CD8-positive, alpha-beta memory T cell (primary cell): ENCODE measurements at regions not wholly inside any gene's neighbourhood (a gene's known extent, or its start where the extent isn't known, plus 50 kb on each side); places are given as distances from the start of the nearest gene placed in this dataset.

ENCODE experiments used
- CTCF ChIA-PET: fragments of 350-600 bp; sonication (Branson Sonifier 250); formaldehyde crosslinking; loops from one replicate; lab custom pipeline; 2021; ENCODE audit warnings: antibody characterized with exemption; lab: Charles Lee
- POLR2A ChIA-PET: fragments of 350-600 bp; sonication (Branson Sonifier 250); formaldehyde crosslinking; loops from one replicate; lab custom pipeline; 2021; ENCODE audit warnings: antibody characterized with exemption; lab: Charles Lee
- DNase-seq, 5 donors: peaks; one replicate each; pipeline versions ENCODE4 v3.0.0 to v3.0.0-alpha.2; 2020 to 2022; ENCODE audit warnings: mixed read lengths in 1 of 5
- H3K27ac ChIP-seq: one replicate; pipeline ENCODE4 v1.7.0; 2013; ENCODE audit warnings: low read depth, mild to moderate bottlenecking, low read length, moderate library complexity
- H3K27me3 ChIP-seq: 2 replicates; pipeline ENCODE4 v1.7.0; 2013; ENCODE audit warnings: low read length, mild to moderate bottlenecking; ENCODE audit not compliant: insufficient read depth, poor library complexity, severe bottlenecking
- H3K36me3 ChIP-seq: 2 replicates; pipeline ENCODE4 v1.7.0; 2013; ENCODE audit warnings: mild to moderate bottlenecking, low read length, moderate library complexity; ENCODE audit not compliant: insufficient read depth
- H3K4me1 ChIP-seq: 2 replicates; pipeline ENCODE4 v1.7.0; 2013; ENCODE audit warnings: mild to moderate bottlenecking, low read length, moderate library complexity; ENCODE audit not compliant: insufficient read depth
- H3K4me3 ChIP-seq: 2 replicates; pipeline ENCODE4 v1.7.0; 2013; ENCODE audit warnings: mild to moderate bottlenecking, low read length
- H3K9me3 ChIP-seq: 2 replicates; pipeline ENCODE4 v1.7.0; 2013; ENCODE audit warnings: mild to moderate bottlenecking, low read length
- H3K27ac Mint-ChIP-seq, 8 donors: one replicate each; pipeline ENCODE4 v1.8.0; 2020 to 2021; ENCODE audit warnings: mixed read lengths in 8 of 8, mild to moderate bottlenecking in 6 of 8, inconsistent platforms in 3 of 8, moderate library complexity in 3 of 8
- H3K27me3 Mint-ChIP-seq, 2 donors: one replicate each; pipeline ENCODE4 v1.8.0; 2020 to 2021; ENCODE audit warnings: mixed read lengths in 2 of 2, mild to moderate bottlenecking in 1 of 2, moderate library complexity in 1 of 2
- H3K36me3 Mint-ChIP-seq, 3 donors: one replicate each; pipeline ENCODE4 v1.8.0; 2020 to 2021; ENCODE audit warnings: mixed read lengths in 3 of 3, inconsistent platforms in 1 of 3, mild to moderate bottlenecking in 1 of 3
- H3K4me1 Mint-ChIP-seq, 3 donors: one replicate each; pipeline ENCODE4 v1.8.0; 2020 to 2021; ENCODE audit warnings: mixed read lengths in 3 of 3, inconsistent platforms in 1 of 3, mild to moderate bottlenecking in 1 of 3
- H3K4me3 Mint-ChIP-seq, 7 donors: one replicate each; pipeline ENCODE4 v1.8.0; 2020 to 2021; ENCODE audit warnings: mixed read lengths in 7 of 7, mild to moderate bottlenecking in 6 of 7, moderate library complexity in 4 of 7, inconsistent platforms in 2 of 7
- H3K9me3 Mint-ChIP-seq, 5 donors: one replicate each; pipeline ENCODE4 v1.8.0; 2020 to 2022; ENCODE audit warnings: mixed read lengths in 5 of 5, mild to moderate bottlenecking in 3 of 5, moderate library complexity in 2 of 5, inconsistent platforms in 1 of 5

GRCh38 chr13:104701591-104701990 is 1635.4 kb upstream of the SLC10A2 start:
- H3K27ac Mint-ChIP-seq, result no peak overlapping the region
- no peak for DNase-seq
- no peak overlapping the region for H3K4me3 Mint-ChIP-seq
- Histone ChIP-seq H3K4me3 (no peak overlapping the region), H3K36me3 (no peaks in the 10 kb centered on the region), H3K4me1 (no peaks in the 10 kb centered on the region), H3K27me3 (no peaks in the 10 kb centered on the region), H3K9me3 (no peaks in the 10 kb centered on the region), H3K27ac (no peak overlapping the region)
- H3K27me3 Mint-ChIP-seq, result no peaks in the 10 kb centered on the region
- POLR2A ChIA-PET, result no interaction called here
- CTCF ChIA-PET, result no interaction called here
- no peaks in the 10 kb centered on the region for H3K36me3 Mint-ChIP-seq
- H3K9me3 Mint-ChIP-seq, result peaks cover 0 to 7% (median 0%) of the 10 kb centered on the region in 5 donors
- H3K4me1 Mint-ChIP-seq, result no peaks in the 10 kb centered on the region

- Mint-ChIP-seq H3K27me3 (no peaks in the 10 kb centered on the region), H3K27ac (no peak overlapping the region), H3K36me3 (no peaks in the 10 kb centered on the region), H3K4me1 (no peaks in the 10 kb centered on the region), H3K4me3 (no peak overlapping the region), H3K9me3 (peaks cover 0 to 9% (median 0%) of the 10 kb centered on the region in 5 donors)
- ChIA-PET POLR2A (no interaction called here), CTCF (no interaction called here)
- Histone ChIP-seq H3K4me3 (no peak overlapping the region), H3K9me3 (no peaks in the 10 kb centered on the region), H3K27ac (no peak overlapping the region), H3K36me3 (no peaks in the 10 kb centered on the region), H3K27me3 (no peaks in the 10 kb centered on the region), H3K4me1 (no peaks in the 10 kb centered on the region)
- DNase-seq, result no peak
These were observed 1628.2 kb upstream of the SLC10A2 start for GRCh38 chr13:104694397-104694796.

GRCh38 chr13:104693126-104693525 is 1626.9 kb upstream of the SLC10A2 start:
- Histone ChIP-seq H3K4me1 (no peaks in the 10 kb centered on the region), H3K4me3 (no peak overlapping the region), H3K9me3 (no peaks in the 10 kb centered on the region), H3K36me3 (no peaks in the 10 kb centered on the region), H3K27me3 (no peaks in the 10 kb centered on the region), H3K27ac (no peak overlapping the region)
- ChIA-PET POLR2A (no interaction called here), CTCF (no interaction called here)
- no peaks in the 10 kb centered on the region for H3K36me3 Mint-ChIP-seq
- H3K9me3 Mint-ChIP-seq, result peaks cover 0 to 9% (median 0%) of the 10 kb centered on the region in 5 donors
- no peaks in the 10 kb centered on the region for H3K4me1 Mint-ChIP-seq
- no peak for DNase-seq
- no peak overlapping the region for H3K27ac Mint-ChIP-seq
- H3K4me3 Mint-ChIP-seq, result no peak overlapping the region
- no peaks in the 10 kb centered on the region for H3K27me3 Mint-ChIP-seq

GRCh38 chr13:104691767-104692467 is 1625.7 kb upstream of the SLC10A2 start:
- Mint-ChIP-seq H3K27ac (peak overlapping the region in 1 of 8 donors; percentile 38), H3K4me1 (no peaks in the 10 kb centered on the region), H3K36me3 (no peaks in the 10 kb centered on the region), H3K27me3 (no peaks in the 10 kb centered on the region), H3K9me3 (peaks cover 0 to 7% (median 0%) of the 10 kb centered on the region in 5 donors), H3K4me3 (no peak overlapping the region)
- ChIA-PET POLR2A (no interaction called here), CTCF (no interaction called here)
- Histone ChIP-seq H3K27me3 (no peaks in the 10 kb centered on the region), H3K4me3 (no peak overlapping the region), H3K4me1 (no peaks in the 10 kb centered on the region), H3K9me3 (no peaks in the 10 kb centered on the region), H3K27ac (no peak overlapping the region), H3K36me3 (no peaks in the 10 kb centered on the region)
- DNase-seq, result no peak

- H3K36me3 Mint-ChIP-seq, result no peaks in the 10 kb centered on the region
- Histone ChIP-seq H3K9me3 (no peaks in the 10 kb centered on the region), H3K36me3 (no peaks in the 10 kb centered on the region), H3K27ac (no peak overlapping the region), H3K4me1 (no peaks in the 10 kb centered on the region), H3K4me3 (no peak overlapping the region), H3K27me3 (no peaks in the 10 kb centered on the region)
- no peak overlapping the region for H3K4me3 Mint-ChIP-seq
- H3K4me1 Mint-ChIP-seq, result no peaks in the 10 kb centered on the region
- DNase-seq, result no peak
- no peak overlapping the region for H3K27ac Mint-ChIP-seq
- peaks cover 0 to 7% (median 0%) of the 10 kb centered on the region in 5 donors for H3K9me3 Mint-ChIP-seq
- ChIA-PET POLR2A (no interaction called here), CTCF (no interaction called here)
- H3K27me3 Mint-ChIP-seq, result no peaks in the 10 kb centered on the region
These were observed 1620.3 kb upstream of the SLC10A2 start for GRCh38 chr13:104686484-104686883.

GRCh38 chr13:104683789-104684188 is 1617.6 kb upstream of the SLC10A2 start:
- POLR2A ChIA-PET, result no interaction called here

GRCh38 chr13:104678161-104678560 is 1611.9 kb upstream of the SLC10A2 start:
- no peak overlapping the region for H3K27ac ChIP-seq
- Mint-ChIP-seq H3K4me1 (no peaks in the 10 kb centered on the region), H3K27me3 (no peaks in the 10 kb centered on the region), H3K9me3 (peaks cover 0 to 9% (median 5%) of the 10 kb centered on the region in 5 donors), H3K36me3 (no peaks in the 10 kb centered on the region), H3K4me3 (no peak overlapping the region), H3K27ac (no peak overlapping the region)
- DNase-seq, result no peak
- H3K36me3 ChIP-seq, result no peaks in the 10 kb centered on the region
- POLR2A ChIA-PET, result no interaction called here
- CTCF ChIA-PET, result no interaction called here
- no peak overlapping the region for H3K4me3 ChIP-seq
- H3K4me1 ChIP-seq, result no peaks in the 10 kb centered on the region
- H3K27me3 ChIP-seq, result no peaks in the 10 kb centered on the region
- H3K9me3 ChIP-seq, result no peaks in the 10 kb centered on the region

More at GRCh38 chr13:104683789-104684188, 1617.6 kb upstream of the SLC10A2 start:
- H3K4me3 Mint-ChIP-seq, result no peak overlapping the region
- CTCF ChIA-PET, result no interaction called here
- H3K27ac ChIP-seq, result no peak overlapping the region
- H3K27me3 ChIP-seq, result no peaks in the 10 kb centered on the region
- H3K9me3 Mint-ChIP-seq, result peaks cover 0 to 4% (median 3%) of the 10 kb centered on the region in 5 donors
- H3K4me3 ChIP-seq, result no peak overlapping the region
- H3K27me3 Mint-ChIP-seq, result no peaks in the 10 kb centered on the region
- no peaks in the 10 kb centered on the region for H3K36me3 Mint-ChIP-seq
- no peak for DNase-seq
- no peaks in the 10 kb centered on the region for H3K4me1 ChIP-seq
- H3K36me3 ChIP-seq, result no peaks in the 10 kb centered on the region
- H3K9me3 ChIP-seq, result no peaks in the 10 kb centered on the region
- no peak overlapping the region for H3K27ac Mint-ChIP-seq
- no peaks in the 10 kb centered on the region for H3K4me1 Mint-ChIP-seq

GRCh38 chr13:104671901-104672300 is 1605.7 kb upstream of the SLC10A2 start:
- Mint-ChIP-seq H3K27me3 (no peaks in the 10 kb centered on the region), H3K9me3 (peaks cover 0 to 8% (median under 1%) of the 10 kb centered on the region in 5 donors), H3K27ac (no peak overlapping the region), H3K4me1 (no peaks in the 10 kb centered on the region), H3K36me3 (no peaks in the 10 kb centered on the region), H3K4me3 (no peak overlapping the region)
- H3K9me3 ChIP-seq, result no peaks in the 10 kb centered on the region
- POLR2A ChIA-PET, result no interaction called here
- CTCF ChIA-PET, result no interaction called here
- H3K27ac ChIP-seq, result no peak overlapping the region
- H3K27me3 ChIP-seq, result no peaks in the 10 kb centered on the region
- DNase-seq, result no peak
- no peaks in the 10 kb centered on the region for H3K36me3 ChIP-seq
- no peak overlapping the region for H3K4me3 ChIP-seq
- no peaks in the 10 kb centered on the region for H3K4me1 ChIP-seq
